GM19240 (cell line): ENCODE measurements at regions not wholly inside any gene's neighbourhood (a gene's known extent, or its start where the extent isn't known, plus 50 kb on each side); places are given as distances from the start of the nearest gene placed in this dataset.
"Not testable (repeated sequence)": the region's sequence is repeated elsewhere in the genome, so short reads cannot be mapped to it uniquely, and the experiment has no call there.

Experiments
- DNase-seq: peaks from one replicate; pipeline ENCODE4 v3.0.0; 2011; ENCODE audit warnings: low spot score; ENCODE audit not compliant: insufficient read length

DNA sequence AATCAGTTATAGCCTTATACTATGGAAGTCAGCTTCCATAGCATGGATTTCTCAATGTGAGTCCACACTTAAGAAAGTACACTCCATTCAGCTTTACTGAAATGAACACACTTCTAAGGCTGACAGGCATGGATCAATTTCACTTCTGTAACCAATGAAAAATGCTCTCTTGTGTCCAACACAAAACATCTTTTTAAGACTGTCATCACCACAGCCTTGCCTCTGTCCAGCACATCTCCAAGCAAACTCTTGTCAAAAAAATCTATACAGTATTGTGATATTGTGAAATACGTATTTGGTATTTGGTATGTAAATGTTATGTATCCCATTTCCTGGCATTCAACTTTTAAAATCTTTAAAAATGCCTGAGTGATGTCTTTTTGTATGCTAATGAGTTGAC, 208.7 kb downstream of the RAP2B start:
- no peak for DNase-seq

DNA sequence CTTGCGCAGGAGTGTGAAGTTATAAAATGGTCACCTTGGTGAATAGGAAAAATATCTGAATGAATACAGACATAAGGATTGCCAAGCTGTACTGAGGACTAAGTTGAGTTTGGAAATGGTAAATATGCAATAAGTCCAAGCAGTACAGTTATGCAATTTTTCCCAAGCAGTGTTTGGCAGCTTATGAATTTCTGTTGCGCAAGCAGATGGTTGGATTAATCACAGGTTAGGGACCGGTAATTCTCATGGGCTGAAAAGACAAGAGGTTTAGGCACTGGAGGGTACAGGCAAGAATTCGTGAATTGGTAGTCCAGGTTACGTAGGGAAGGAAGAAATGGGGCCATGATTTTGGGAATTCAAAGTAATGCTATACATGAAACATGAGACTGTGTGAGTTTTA, 210.3 kb downstream of the RAP2B start:
- no peak for DNase-seq

DNA sequence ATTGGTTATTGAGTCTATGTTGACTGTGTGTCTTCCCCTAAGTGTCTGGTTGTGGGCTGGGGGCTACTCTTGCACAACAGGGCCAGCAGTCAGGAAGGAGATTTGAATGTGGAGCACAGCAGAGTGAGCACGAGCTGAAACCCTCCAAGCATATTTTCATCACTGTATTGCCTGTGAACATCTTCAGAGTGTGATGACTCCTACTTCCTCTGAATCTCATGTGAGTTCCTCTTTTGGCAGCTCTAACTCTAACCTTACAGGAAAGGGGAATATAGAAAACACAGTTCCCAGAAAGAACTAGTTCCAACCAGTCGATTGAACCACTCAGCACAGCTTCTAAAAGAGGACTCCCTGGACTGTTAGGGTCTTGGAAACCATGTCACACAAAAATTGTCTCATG, 211.6 kb downstream of the RAP2B start:
- peak; percentile 2 for DNase-seq

DNA sequence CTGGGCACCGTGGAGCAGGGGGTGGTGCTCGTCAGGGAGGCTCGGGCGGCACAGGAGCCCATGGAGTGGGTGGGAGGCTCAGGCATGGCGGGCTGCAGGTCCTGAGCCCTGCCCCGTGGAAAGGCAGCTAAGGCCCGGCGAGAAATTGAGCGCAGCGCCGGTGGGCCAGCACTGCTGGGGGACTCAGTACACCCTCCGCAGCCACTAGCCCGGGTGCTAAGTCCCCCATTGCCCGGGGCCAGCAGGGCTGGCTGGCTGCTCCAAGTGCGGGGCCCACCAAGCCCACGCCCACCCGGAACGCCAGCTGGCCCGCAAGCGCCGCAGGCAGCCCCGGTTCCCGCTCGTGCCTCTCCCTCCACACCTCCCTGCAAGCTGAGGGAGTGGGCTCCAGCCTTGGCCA, 216.3 kb downstream of the RAP2B start:
- not testable (repeated sequence) for DNase-seq

DNA sequence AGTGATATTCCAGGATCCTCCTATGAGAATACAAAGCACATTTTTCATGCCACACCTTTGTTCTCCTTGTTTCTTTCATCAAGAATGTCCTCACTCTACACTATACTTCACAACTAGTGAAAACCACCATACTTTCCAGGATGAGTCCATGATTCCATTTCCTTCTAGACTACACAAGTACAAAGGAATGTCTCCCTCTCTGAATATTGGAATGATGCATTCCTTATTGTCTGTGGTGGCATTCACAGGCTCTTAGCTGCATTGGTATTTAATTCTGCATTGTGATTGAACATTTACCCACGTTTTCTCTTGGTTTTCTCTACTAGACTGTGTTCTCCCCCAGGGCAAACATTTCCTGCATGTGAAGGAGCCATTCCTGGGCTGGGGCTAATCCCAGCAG, 217.5 kb downstream of the RAP2B start:
- no peak for DNase-seq

DNA sequence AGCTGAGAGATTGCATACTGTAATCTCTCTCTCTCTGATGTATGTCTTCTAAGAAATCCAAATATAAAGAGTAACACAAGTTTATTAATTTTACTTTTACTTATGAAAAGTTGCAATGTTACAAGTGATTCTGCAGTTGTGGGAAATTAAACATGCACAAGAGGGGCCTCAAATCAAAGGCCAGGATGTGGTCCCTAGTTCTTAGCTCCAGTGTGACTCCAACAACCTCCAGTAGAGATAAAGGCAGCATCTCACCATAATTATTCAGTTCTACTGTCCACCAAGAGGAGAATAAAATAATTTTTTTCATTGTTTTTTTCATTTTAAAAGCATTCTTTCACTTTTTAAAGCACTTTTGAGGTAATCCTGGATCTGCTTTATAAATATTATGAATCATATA, 223.3 kb downstream of the RAP2B start:
- no peak for DNase-seq

GRCh38 chr3:153392363-153392762, 230.3 kb downstream of the RAP2B start:
- no peak for DNase-seq

DNA sequence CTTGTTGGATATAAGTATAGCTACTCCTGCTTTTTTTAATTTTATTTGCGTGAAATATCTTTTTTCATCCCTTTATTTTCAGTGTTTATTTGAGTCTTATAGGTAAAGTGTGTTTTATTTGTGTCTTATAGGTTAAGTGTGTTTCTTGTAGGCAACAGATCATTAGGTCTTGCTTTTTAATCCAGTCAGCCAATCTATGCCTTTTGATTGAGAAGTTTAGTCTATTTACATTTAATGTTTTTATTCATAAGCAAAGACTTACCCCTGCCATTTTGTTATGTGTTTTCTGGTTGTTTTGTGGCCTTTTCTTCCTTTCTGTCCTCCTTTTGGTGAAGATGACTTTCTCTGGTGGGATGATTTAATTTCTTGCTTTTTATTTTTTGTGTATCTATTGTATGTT, 232.0 kb downstream of the RAP2B start:
- no peak for DNase-seq

DNA sequence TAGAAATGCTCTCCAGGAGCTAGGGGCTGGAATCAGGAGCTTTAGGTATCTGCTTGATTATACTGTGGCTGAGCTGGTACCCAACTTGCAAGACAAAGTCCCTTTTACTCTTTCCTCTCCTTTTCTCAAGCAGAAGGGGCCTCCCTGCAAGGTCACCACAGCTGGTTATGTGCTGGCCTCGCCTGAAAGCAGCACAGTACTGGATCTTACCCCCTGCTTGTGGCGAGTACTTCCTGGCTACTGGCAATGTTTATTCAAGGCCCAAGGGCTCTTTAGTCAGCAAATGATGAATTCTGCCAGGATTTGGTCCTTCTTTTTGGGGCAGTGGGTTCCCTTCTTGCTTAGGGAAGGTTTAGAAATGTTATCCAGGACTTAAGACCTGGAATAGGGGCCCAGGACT, 234.6 kb downstream of the RAP2B start:
- no peak for DNase-seq

DNA sequence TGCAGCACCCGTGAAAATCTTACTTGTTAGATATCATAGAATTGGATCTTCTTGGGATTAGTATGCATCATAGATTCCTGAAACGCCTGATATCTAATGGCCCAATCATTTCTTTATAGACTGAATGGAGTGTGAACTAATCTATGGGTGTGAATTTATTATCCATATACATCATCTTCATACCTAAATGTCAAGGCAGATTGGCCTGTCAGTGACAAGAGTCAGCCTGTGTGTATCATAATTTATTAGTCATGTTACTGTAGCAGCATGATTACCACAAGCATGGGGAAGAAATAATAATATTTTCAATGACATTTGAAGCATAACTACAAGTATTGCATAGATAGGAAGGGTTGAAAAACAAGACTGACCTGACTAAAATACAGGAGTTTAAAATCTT, 235.8 kb downstream of the RAP2B start:
- no peak for DNase-seq

GRCh38 chr3:153399636-153400035, 237.6 kb downstream of the RAP2B start:
- no peak for DNase-seq

- DNase-seq = no peak
Measured at GRCh38 chr3:153400641-153401040, 238.6 kb downstream of the RAP2B start.

DNA sequence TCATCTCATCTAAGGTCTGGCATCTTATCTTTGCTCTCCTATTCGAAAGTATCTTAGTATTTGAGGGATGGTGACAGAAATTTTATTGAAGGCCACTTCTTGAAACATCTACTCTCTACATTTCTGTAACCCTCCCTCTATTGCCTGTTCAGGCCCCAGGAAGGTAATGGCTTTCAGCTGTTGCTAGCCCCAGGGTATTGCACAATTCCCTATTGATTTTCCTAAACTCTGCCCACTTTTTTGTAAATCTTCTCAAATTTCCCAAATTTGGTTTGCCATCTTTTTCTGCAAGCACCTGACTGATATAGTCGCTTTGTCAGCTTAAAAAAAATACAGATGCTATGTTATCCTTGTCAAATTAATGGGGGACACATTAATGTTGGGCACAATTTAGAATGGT, 242.1 kb downstream of the RAP2B start:
- DNase-seq = no peak

DNA sequence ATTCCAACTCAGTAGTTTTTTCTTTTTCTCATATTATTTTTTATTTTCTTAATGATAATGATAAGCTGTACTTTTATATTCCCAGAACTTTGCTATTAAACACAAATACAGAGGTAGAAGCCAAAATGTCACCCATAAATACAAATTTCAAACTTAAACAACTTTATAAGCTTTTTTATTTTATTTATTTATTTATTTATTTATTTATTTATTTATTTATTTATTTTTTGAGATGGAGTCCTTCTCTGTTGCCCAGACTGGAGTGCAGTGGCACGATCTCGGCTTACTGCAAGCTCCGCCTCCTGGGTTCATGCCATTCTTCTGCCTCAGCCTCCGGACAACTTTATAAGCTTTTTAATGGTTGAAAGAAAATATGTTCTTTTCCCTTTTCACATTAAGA, 243.3 kb downstream of the RAP2B start:
- not testable (repeated sequence) for DNase-seq

GRCh38 chr3:153410517-153410916, 248.5 kb downstream of the RAP2B start:
- no peak for DNase-seq

DNA sequence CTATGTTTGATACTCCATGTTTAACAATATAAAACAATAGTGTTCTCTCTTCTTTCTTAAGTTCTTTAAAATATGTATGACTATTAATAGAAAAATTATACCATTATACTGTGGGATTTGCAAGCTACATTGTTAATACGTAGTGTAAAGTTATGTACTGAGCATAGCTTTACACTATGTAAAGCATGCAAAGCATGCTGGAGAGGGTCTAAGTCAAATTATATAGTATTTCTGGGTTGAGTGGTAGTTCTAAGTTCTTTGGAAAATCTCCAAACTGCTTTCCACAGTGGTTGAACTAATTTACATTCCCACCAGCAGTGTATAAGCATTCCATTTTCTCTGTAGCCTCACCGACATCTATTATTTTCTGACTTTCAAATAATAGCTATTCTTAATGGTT, 253.0 kb downstream of the RAP2B start:
- DNase-seq = no peak

- DNase-seq = no peak
Measured at GRCh38 chr3:153422314-153422713, 260.3 kb downstream of the RAP2B start.

DNA sequence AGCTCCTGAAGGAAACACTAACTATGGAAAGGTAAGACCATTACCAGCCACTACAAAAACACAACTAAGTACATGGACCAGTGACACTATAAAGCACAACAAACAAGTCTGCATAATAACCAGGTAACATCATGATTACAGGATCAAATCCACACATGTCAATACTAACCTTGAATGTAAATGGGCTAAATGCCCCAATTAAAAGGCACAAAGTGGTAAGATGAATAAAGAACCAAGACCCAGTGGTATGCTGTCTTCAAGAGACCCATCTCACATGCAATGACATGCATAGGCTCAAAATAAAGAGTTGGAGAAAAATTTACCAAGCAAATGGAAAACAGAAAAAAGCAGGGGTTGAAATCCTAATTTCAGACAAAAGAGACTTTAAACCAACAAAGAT, 261.8 kb downstream of the RAP2B start:
- DNase-seq = not testable (repeated sequence)

GRCh38 chr3:153426344-153426743, 264.3 kb downstream of the RAP2B start:
- DNase-seq = no peak

DNA sequence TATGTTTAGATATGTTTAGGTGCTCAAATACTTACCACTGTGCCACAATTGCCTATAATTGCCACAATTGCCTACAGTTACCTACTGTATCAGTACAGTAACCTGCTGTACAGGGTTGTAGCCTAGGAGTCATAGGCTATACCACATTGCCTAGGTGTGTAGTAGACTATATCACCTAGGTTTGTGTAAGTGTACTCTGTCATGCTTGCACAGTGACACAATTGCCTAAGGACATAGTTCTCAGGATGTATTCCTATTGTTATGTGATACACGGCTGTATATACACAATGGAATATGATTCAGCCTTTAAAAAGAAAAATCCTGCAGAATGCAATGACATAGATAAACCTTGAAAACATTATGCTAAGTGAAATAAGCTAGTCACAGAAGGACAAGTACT, 264.8 kb downstream of the RAP2B start:
- no peak for DNase-seq

- no peak for DNase-seq
Measured at GRCh38 chr3:153429821-153430220, 267.8 kb downstream of the RAP2B start.

DNA sequence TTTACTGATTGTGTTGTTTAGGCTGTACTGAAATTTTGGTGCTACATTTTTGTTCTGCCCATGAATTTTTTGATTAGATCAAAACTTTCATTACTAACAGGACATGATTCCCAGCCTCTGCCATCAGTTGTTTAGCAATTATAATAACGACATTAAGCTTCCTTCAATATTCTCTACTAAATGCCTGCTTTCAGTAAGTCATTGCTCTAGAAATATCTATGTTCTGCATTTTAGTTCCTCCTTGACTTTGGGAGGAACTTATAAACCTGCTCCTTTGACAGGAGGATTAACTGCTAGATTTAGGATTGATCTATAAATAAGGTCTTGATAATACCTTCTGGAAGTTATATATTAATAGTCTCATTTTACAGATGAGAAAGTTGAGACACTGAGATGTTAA, 269.1 kb downstream of the RAP2B start:
- DNase-seq = no peak

DNA sequence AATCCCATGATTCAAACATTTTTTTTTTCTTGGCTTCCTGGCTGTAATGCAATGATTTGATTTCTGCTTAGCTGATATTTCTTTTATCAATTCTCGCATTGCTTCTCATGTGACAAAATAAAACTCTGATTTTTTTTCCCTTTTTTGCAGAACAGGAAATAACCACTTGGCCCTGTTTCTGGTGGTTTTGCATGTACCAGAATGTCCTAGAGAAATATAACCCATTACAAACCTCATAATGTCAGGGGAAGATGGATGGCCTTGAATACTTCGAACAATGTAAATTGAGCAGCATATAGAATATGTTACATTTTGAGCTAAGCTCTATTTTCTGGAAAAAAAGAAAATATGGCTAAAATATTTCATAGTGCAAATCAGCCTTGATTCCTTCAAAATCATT, 275.6 kb downstream of the RAP2B start:
- DNase-seq = no peak

DNA sequence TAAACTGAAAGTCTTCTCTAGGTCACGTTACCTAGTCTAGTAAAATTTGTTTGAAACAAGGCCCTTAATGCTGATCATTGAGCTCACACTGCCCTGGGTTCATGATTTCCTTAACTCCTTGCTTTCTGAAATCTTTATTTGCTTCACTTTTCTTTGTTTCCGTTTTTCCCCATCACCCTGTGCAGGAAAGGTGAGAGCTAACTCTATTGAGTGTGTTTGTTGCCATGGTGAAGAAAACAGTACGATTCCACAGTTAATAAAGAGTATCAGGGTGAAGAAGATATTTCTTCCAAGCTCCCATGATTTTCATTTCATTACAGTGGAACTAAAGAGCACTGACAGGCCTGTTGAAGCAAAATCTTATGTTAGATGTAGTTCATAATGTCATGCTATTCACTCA, 276.2 kb downstream of the RAP2B start:
- DNase-seq = no peak

DNA sequence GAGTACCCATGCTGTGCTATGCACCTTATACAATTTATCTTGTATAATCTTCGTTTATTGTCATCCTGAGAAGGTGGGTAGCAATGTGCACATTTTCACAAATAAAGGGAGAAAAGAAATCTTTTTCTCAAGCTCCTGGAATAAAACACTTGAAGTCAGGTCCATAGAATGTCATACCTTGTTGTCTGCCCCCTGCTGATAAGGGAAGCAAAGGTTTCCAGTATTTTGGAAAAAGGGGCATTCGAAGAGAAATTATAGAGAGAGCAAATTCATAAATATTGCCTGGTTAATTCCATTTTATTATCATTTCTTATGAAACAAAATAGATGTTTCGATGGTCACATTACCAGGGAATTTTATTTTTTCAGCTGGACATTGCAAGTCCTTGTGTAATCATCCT, 277.8 kb downstream of the RAP2B start:
- no peak for DNase-seq
